ENCODE measurements at regions not wholly inside any gene's neighbourhood (a gene's known extent, or its start where the extent isn't known, plus 50 kb on each side); places are given as distances from the start of the nearest gene placed in this dataset.

DNA sequence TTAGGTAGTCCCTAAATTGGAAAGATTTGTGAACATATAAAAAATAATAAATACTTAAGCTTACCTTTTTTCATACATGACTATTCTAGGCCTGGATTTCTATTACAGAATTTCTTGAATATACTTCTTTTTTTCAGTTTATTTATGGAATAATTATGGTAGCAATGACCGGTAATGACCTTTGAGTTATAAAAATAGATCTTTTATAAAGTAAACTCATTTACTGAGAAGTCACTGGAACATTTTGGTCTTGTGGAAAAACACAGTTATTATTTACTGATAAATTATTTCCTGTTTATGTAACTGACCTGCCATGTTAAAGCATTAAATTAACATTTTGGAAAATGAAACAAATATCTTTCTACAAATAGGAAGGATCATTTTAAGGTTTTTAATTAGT is 80.4 kb upstream of the RASGEF1B start:
- intact Hi-C loops (cut with micrococcal nuclease) = no loop called here
- TF ChIP-seq, protein P1, sequence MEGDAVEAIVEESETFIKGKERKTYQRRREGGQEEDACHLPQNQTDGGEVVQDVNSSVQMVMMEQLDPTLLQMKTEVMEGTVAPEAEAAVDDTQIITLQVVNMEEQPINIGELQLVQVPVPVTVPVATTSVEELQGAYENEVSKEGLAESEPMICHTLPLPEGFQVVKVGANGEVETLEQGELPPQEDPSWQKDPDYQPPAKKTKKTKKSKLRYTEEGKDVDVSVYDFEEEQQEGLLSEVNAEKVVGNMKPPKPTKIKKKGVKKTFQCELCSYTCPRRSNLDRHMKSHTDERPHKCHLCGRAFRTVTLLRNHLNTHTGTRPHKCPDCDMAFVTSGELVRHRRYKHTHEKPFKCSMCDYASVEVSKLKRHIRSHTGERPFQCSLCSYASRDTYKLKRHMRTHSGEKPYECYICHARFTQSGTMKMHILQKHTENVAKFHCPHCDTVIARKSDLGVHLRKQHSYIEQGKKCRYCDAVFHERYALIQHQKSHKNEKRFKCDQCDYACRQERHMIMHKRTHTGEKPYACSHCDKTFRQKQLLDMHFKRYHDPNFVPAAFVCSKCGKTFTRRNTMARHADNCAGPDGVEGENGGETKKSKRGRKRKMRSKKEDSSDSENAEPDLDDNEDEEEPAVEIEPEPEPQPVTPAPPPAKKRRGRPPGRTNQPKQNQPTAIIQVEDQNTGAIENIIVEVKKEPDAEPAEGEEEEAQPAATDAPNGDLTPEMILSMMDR (IDR thresholded peaks at IDR 0.05; ENCODE audit: unreplicated experiment) = no peak
- DNase-seq (ENCODE audit: unreplicated experiment) = no peak
- no peaks in the 10 kb centered on the region for H3K36me3 Mint-ChIP-seq (ENCODE audit: insufficient read depth, unreplicated experiment)
- H3K4me1 Mint-ChIP-seq (ENCODE audit: insufficient read depth, unreplicated experiment) = no peaks in the 10 kb centered on the region
- no peaks in the 10 kb centered on the region for H3K9me3 Mint-ChIP-seq (ENCODE audit: unreplicated experiment)
- CTCF ChIA-PET = interaction anchor here (0.6 kb wide), 1 partner anchor 1066 kb away, joined by 3 read pairs; no protein-coding TSS in a partner anchor
- no peaks in the 10 kb centered on the region for H3K27me3 Mint-ChIP-seq (ENCODE audit: insufficient read depth, unreplicated experiment)
- no peak overlapping the region for H3K4me3 Mint-ChIP-seq (ENCODE audit: unreplicated experiment)
- POLR2A ChIA-PET = interaction anchor here (1.1 kb wide), 1 partner anchor 97 kb away, joined by 3 read pairs; no protein-coding TSS in a partner anchor
- no TSS peak for BruUV-seq (replicated peaks)
- no peak overlapping the region for H3K27ac Mint-ChIP-seq (ENCODE audit: low read depth, unreplicated experiment)

GRCh38 chr4:81550388-81550859 is 78.7 kb upstream of the RASGEF1B start:
- H3K4me1 Mint-ChIP-seq (ENCODE audit: insufficient read depth, unreplicated experiment) = no peaks in the 10 kb centered on the region
- CTCF ChIA-PET = interaction anchor here (1.4 kb wide), 1 partner anchor 8 kb away, joined by 4 read pairs; no protein-coding TSS in a partner anchor
- no peak for DNase-seq (ENCODE audit: unreplicated experiment)
- intact Hi-C loops (cut with micrococcal nuclease) = no loop called here
- POLR2A ChIA-PET = interaction anchor here (1.0 to 1.1 kb wide), 2 partner anchors 12 to 83 kb away, joined by 3 read pairs; no protein-coding TSS in a partner anchor
- no peaks in the 10 kb centered on the region for H3K36me3 Mint-ChIP-seq (ENCODE audit: insufficient read depth, unreplicated experiment)
- H3K9me3 Mint-ChIP-seq (ENCODE audit: unreplicated experiment) = no peaks in the 10 kb centered on the region
- H3K27ac Mint-ChIP-seq (ENCODE audit: low read depth, unreplicated experiment) = no peak overlapping the region
- BruUV-seq (replicated peaks) = no TSS peak
- H3K4me3 Mint-ChIP-seq (ENCODE audit: unreplicated experiment) = no peak overlapping the region
- no peaks in the 10 kb centered on the region for H3K27me3 Mint-ChIP-seq (ENCODE audit: insufficient read depth, unreplicated experiment)
- TF ChIP-seq, protein P1 (IDR thresholded peaks at IDR 0.05; ENCODE audit: unreplicated experiment) = no peak

DNA sequence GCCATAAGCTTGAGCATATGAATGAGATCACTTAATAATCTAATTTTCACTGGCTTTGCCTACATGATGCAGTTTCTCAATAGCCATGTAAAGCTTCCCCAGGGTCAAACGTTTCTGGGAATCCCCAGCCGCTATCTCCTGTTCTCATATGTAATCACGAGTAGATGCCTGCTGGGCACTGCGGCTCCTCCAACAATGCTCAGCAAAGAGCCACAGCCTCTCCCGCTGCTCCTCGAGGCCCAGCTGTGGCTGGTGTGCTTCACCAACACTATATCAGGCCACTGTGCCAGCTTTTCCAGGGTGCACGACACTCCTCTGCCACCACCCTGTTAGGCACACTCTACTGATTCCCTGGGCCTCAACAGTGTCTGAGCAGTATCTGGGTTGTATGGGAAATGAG is 78.3 kb upstream of the RASGEF1B start:
- H3K27ac Mint-ChIP-seq (ENCODE audit: low read depth, unreplicated experiment) = no peak overlapping the region
- DNase-seq (ENCODE audit: unreplicated experiment) = no peak
- H3K9me3 Mint-ChIP-seq (ENCODE audit: unreplicated experiment) = no peaks in the 10 kb centered on the region
- H3K36me3 Mint-ChIP-seq (ENCODE audit: insufficient read depth, unreplicated experiment) = no peaks in the 10 kb centered on the region
- no peak overlapping the region for H3K4me3 Mint-ChIP-seq (ENCODE audit: unreplicated experiment)
- POLR2A ChIA-PET = interaction anchor here (1.0 kb wide), 2 partner anchors 15 to 82 kb away, joined by 3 read pairs; no protein-coding TSS in a partner anchor
- intact Hi-C loops (cut with micrococcal nuclease) = no loop called here
- no TSS peak for BruUV-seq (replicated peaks)
- CTCF ChIA-PET = interaction anchor here (1.1 to 1.4 kb wide), 2 partner anchors 9 to 10 kb away, joined by 4 read pairs; no protein-coding TSS in a partner anchor
- TF ChIP-seq, protein P1 (IDR thresholded peaks at IDR 0.05; ENCODE audit: unreplicated experiment) = no peak
- no peaks in the 10 kb centered on the region for H3K27me3 Mint-ChIP-seq (ENCODE audit: insufficient read depth, unreplicated experiment)
- H3K4me1 Mint-ChIP-seq (ENCODE audit: insufficient read depth, unreplicated experiment) = no peaks in the 10 kb centered on the region

DNA sequence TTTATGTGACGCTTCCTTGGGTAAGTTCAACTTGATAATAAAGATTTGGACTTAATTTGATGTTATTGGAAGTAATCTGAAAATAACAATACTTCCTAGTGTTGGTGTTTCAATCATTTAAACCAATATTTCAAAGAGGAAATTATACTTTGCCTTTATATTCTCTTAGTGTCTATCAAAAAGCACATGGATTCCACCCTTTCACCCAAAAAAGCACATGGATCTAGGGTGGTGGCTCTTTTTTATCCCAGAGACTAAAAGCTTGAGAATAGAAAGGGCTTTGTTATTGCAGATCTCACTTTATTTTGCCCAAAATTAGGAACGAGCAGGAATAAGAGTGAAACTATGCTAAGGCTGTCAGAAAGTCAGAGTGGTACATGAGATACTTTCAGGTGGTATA is 75.1 kb upstream of the RASGEF1B start:
- Mint-ChIP-seq H3K4me3 (ENCODE audit: unreplicated experiment) (no peak overlapping the region), H3K9me3 (ENCODE audit: unreplicated experiment) (peaks cover 10% of the 10 kb centered on the region), H3K36me3 (ENCODE audit: insufficient read depth, unreplicated experiment) (no peaks in the 10 kb centered on the region), H3K27me3 (ENCODE audit: insufficient read depth, unreplicated experiment) (no peaks in the 10 kb centered on the region), H3K27ac (ENCODE audit: low read depth, unreplicated experiment) (no peak overlapping the region), H3K4me1 (ENCODE audit: insufficient read depth, unreplicated experiment) (no peaks in the 10 kb centered on the region)
- POLR2A ChIA-PET = no interaction called here
- CTCF ChIA-PET = no interaction called here
- TF ChIP-seq, protein P1 (IDR thresholded peaks at IDR 0.05; ENCODE audit: unreplicated experiment) = no peak
- intact Hi-C loops (cut with micrococcal nuclease) = no loop called here
- no peak for DNase-seq (ENCODE audit: unreplicated experiment)
- BruUV-seq (replicated peaks) = no TSS peak
